NCI-H1694 (cell line): ENCODE measurements at regions not wholly inside any gene's neighbourhood (a gene's known extent, or its start where the extent isn't known, plus 50 kb on each side); places are given as distances from the start of the nearest gene placed in this dataset.

Experiments
- DNase-seq: peaks from one replicate; lab custom pipeline; 2025; lab: John Stamatoyannopoulos, UW

GRCh38 chr15:39183164-39183881 is 397.6 kb upstream of the THBS1 start:
- no peak for DNase-seq

DNA sequence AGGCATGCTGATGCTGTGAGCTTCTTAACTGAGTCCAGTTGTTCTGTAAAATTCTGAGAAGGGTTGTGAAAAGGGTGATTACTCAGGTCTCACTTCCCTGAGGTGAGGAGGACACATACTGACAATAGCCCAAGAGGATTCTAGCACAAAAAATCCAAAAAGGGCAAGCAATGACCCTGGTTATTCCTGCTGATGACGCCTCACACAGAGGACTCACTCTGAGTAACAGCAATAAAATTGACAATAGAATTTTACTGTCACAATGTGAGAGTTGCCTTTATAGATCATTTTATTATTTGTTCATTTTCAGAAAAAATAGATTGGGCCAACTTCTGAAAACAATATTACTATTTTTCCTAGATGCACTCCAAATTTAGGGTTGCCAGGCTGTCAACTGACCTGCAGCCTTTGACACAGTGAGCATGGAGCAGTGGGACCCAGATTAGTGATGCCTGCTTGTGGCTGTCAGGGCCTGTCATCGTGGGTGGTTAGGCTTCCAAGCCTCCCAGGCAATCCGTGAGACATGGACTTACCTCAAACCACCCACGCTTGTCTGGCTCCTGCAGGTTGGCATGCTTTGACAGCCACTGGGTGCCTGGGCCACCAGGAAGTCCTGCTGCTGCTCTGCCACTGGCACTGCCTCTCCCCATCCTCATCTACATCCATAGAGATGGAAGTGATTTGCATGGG is 396.0 kb upstream of the THBS1 start:
- no peak for DNase-seq

DNA sequence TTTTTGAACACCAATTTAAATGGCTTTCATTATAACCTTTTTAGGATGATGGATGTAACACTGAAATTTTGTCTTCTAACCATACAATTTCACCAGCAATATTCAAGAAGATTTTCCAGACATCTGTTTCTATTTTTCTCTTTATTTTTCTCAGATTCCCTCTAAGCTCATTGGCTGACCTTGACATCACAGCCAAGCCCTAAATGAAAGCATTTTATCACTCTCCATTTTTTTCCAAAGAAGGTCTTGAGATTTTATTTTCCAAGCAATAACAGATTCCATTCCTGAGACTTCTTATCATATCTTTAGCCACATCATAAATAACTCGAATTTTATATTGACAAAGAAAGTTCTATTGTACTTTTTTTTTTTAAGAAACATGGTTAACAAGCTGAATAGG is 392.6 kb upstream of the THBS1 start:
- DNase-seq, result no peak

- no peak for DNase-seq
Observed at GRCh38 chr15:39188930-39189329, 391.9 kb upstream of the THBS1 start.

- DNase-seq, result no peak
Observed at GRCh38 chr15:39191871-39192291, 389.0 kb upstream of the THBS1 start.

DNA sequence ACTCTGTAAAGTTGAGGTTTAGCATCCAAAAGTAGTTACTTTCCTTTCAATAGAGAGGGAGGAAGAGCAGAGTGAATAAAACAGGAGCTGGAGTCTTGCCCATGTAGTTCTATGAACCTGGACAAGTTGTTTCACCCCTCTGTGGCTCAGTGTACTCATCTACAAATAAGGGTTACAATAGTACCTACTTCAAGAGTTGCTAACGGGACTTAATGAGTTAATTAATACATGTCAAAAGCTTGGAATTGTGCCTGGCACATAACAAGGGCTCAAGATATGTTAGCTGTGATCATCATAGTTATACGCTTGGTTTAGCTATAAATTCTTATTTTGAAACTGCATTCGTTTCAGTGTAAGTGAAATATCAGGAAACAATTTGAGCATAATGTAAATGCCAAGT is 388.5 kb upstream of the THBS1 start:
- no peak for DNase-seq

DNA sequence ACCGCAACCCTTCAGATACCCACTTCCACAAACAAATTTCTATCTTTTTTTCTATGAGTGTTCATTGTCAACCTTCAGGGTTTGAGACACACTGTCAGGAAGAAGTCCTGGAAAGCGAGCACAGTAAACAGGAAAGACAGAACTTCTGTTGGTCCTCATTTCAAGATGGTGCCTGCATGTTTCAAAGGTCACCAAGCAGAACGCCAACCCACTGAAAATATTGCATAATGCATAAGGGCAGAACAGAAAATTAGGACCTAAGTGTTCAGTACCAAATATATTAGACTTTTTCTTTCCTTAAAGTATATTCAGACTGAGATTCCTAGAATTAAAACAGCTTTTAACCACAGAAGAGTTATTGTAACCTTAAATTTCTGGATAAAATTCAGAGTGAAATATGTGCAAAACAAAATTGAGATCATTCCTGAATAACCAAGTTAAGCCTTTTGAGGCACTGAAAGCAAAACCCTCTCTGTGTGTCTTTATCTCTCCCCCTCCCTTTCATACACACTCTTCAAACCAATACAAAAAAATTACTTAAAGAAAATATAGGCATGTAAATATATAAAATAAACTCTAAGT is 387.8 kb upstream of the THBS1 start:
- no peak for DNase-seq

DNA sequence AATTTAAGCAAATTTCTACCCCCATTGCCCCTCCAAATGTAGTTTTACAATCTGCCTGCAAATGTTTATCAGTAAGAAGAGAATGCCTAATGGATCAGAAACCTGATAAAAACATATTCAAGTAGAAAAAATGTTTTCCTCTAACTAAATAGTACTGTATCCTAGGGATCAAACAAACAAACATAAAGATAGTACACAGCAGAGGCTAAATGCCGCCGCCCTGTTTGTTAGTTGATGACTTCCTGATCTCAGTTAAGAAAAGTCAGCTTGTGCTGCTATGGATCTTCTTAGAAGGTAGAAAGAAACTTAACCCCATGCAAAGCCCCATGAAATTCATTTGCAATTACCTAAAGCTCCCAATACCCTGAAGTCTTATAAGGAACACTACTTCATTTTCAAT is 387.3 kb upstream of the THBS1 start:
- DNase-seq, result no peak

- DNase-seq, result no peak
Observed at GRCh38 chr15:39194106-39194830, 386.6 kb upstream of the THBS1 start.

GRCh38 chr15:39195961-39196486 is 384.9 kb upstream of the THBS1 start:
- DNase-seq, result no peak

- DNase-seq, result no peak
Observed at GRCh38 chr15:39198044-39199000, 382.6 kb upstream of the THBS1 start.

DNA sequence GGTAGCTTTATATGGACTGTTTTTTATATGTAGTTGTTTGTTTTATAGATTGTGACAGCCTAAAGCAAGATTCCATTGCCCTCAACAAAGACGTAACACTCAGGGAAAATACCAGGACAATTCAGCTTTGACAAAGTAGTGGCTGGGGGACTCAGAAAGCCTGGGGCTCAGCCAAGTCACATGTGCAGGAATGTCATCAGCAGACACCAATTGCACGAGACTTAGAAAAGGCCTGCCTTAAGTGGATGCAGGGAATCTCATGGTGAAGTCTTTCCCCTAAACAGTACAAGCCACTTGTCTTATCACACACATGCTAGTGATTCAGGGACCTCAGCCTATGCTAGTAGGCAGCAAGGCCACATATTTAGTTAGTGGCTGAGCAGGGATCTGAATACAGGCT is 381.8 kb upstream of the THBS1 start:
- DNase-seq, result no peak

DNA sequence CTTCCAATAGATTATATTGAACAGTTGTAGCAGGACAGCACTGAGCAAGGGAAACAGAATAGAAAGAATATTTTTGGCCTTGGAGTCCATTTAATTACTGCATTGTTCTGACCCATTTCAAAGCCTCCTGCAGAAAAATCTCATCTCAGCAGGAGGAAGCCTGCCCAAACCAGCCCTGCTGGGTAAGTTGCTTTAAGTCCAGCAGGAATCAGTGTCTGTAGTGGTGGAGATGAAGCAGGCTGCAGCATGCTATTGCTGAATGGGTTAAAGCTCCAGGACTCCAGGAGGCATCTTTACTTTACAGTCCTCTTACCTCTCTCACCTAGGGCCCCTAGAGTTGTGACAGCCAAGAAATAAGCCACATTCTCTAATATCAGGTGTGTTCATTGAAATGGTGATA is 380.3 kb upstream of the THBS1 start:
- DNase-seq, result no peak

GRCh38 chr15:39202641-39203040 is 378.2 kb upstream of the THBS1 start:
- DNase-seq, result no peak

DNA sequence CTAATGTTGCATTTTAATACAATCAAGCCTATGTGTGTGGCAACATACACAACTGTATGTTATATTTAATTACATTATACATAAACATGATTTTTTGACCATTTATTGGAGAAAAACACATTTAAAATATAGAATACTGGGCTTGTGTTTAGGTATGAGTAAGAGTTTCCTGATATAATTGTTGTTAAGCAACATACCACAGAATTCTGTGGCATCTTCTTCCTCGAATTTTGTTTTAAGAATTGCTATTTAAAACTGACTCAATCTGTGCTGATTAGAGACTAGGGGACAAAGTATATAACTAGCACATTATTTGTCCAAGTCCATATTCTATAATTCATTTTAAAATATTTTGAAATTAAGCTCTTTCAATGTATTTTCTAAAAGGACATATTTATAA is 376.8 kb upstream of the THBS1 start:
- DNase-seq, result no peak

DNA sequence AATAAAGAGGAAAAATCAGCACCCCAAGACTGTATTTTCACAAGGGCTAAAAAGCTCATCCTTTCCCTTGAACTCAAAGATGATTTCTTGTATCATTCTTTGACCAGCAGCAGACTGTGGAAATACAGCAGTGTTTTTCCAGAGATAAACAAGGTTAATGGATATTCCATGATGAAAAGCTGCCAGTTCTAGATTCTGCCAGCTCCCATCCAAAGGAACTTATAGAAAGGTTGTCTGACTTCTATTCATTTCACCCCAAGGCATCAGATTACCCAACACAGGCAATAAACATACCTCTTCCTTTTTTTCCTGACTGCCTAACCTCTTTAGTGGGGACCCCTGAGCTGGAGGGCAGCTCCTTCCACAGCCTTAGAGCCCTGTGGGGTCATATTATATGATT is 375.8 kb upstream of the THBS1 start:
- no peak for DNase-seq

DNA sequence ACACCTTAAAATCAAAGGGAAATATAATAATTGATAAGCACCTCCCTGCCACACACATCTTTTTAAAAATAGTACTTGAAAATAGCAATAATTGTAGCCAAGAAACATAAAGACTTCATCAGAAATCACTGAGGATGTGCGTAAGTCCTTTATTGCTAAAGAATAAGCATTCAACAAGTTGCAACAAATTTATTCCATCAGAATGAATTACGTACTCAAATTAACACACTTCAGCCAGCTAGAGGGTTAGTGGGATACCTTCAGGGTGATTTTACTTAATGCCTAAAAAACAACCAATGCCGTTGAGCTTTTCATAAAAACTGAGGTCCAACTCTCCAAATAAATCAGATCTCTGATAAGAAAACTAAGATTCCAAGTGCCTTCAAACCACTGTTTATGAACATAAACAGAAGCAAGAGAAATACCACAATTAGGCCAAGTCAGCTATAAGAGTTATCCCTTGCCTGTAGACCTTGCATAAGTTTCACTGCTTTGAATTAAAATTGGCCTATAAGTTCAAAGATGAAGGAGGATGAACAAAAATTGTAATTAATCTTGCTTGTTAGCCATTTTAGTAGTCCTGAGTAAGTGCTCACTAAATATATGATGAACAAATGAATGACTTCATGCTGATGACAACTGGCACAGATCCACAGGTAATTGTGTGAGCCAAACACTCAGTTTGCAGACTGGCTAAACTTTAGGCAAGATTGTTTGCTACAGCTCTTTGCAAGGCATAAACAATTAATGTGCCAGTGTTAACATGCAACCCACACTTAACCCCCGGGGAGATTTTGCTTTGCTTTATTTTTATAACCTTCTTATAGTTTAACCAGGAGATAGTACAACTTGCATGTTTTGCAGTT is 375.1 kb upstream of the THBS1 start:
- no peak for DNase-seq

GRCh38 chr15:39207532-39208115 is 373.3 kb upstream of the THBS1 start:
- no peak for DNase-seq

GRCh38 chr15:39208187-39208586 is 372.7 kb upstream of the THBS1 start:
- no peak for DNase-seq
